H1 (cell line): ENCODE measurements at regions not wholly inside any gene's neighbourhood (a gene's known extent, or its start where the extent isn't known, plus 50 kb on each side); places are given as distances from the start of the nearest gene placed in this dataset.

ENCODE experiments used
- CTCF ChIA-PET: fragments of 300-600 bp; sonication (Branson Sonifier 250); formaldehyde crosslinking; loops from one replicate; lab custom pipeline; 2021; ENCODE audit not compliant: partially characterized antibody; lab: Charles Lee
- POLR2A ChIA-PET: fragments of 300-600 bp; sonication (Branson Sonifier 250); formaldehyde crosslinking; loops from one replicate; lab custom pipeline; 2021; ENCODE audit warnings: inconsistent platforms; ENCODE audit not compliant: partially characterized antibody; lab: Charles Lee
- DNase-seq, 2 experiments: peaks; one replicate each; pipeline versions ENCODE4 v3.0.0 to v3.0.0-alpha.2; 2010 to 2022; ENCODE audit warnings: low spot score in 2 of 2, low read depth in 1 of 2, mixed read lengths in 1 of 2
- FAIRE-seq: peaks from 2 replicates; lab custom pipeline; 2011; peaks lifted over from hg19 to GRCh38; lab: Jason Lieb, UNC
- H2AFZ ChIP-seq: 2 replicates; pipeline ENCODE4 v1.8.1; 2012; ENCODE audit warnings: low read length, inconsistent platforms
- H2AK5ac ChIP-seq: 2 replicates; pipeline ENCODE4 v1.6.1; 2013; ENCODE audit warnings: low read depth, low read length
- H2BK120ac ChIP-seq: replicated peaks from 2 replicates; pipeline ENCODE3; 2013; ENCODE audit warnings: low read depth, low read length, inconsistent platforms
- H2BK12ac ChIP-seq: 2 replicates; pipeline ENCODE4 v1.6.1; 2013; ENCODE audit warnings: low read depth, low read length
- H2BK15ac ChIP-seq: 2 replicates; pipeline ENCODE4 v1.6.1; 2013; ENCODE audit warnings: low read length
- H2BK20ac ChIP-seq: 2 replicates; pipeline ENCODE4 v1.6.1; 2013; ENCODE audit warnings: low read length
- H2BK5ac ChIP-seq: 2 replicates; pipeline ENCODE4 v1.6.1; 2013; ENCODE audit warnings: low read depth, low read length
- H3K14ac ChIP-seq: 2 replicates; pipeline ENCODE4 v1.6.1; 2013; ENCODE audit warnings: inconsistent platforms; ENCODE audit not compliant: insufficient read length
- H3K18ac ChIP-seq: 2 replicates; pipeline ENCODE4 v1.6.1; 2013; ENCODE audit warnings: low read length; ENCODE audit errors: extremely low read depth
- H3K23ac ChIP-seq: 2 replicates; pipeline ENCODE4 v1.6.1; 2013; ENCODE audit warnings: inconsistent platforms; ENCODE audit not compliant: insufficient read length
- H3K23me2 ChIP-seq: 2 replicates; pipeline ENCODE4 v1.6.1; 2013; ENCODE audit warnings: low read depth, low read length
- H3K27ac ChIP-seq: 2 replicates; pipeline ENCODE4 v1.6.1; 2011; ENCODE audit warnings: low read depth, low read length, inconsistent platforms
- H3K27me3 ChIP-seq, 4 experiments: replicated peaks in 1 of 4; 1 replicate in 1 of 4; 2 replicates in 3 of 4; pipeline versions ENCODE4 v1.6.1 to v1.8.1; 2011 to 2013; ENCODE audit warnings: low read length in 3 of 4, mild to moderate bottlenecking in 3 of 4, inconsistent platforms in 2 of 4, mixed read lengths in 2 of 4, moderate library complexity in 1 of 4; ENCODE audit not compliant: control insufficient read depth in 3 of 4, insufficient read depth in 3 of 4; ENCODE audit errors: extremely low read depth in 1 of 4
- H3K36me3 ChIP-seq, 4 experiments: 2 replicates each; pipeline versions ENCODE4 v1.6.1 to v1.8.1; 2011 to 2013; ENCODE audit warnings: mild to moderate bottlenecking in 4 of 4, low read length in 3 of 4, moderate library complexity in 2 of 4, control low read depth in 1 of 4, inconsistent platforms in 1 of 4; ENCODE audit not compliant: insufficient read depth in 4 of 4, control insufficient read depth in 2 of 4
- H3K4ac ChIP-seq: replicated peaks from 2 replicates; pipeline ENCODE3; 2013; ENCODE audit warnings: low read length, low read depth, mixed read lengths, inconsistent platforms; ENCODE audit not compliant: insufficient read length
- H3K4me1 ChIP-seq, 4 experiments: replicated peaks in 1 of 4; 1 replicate in 1 of 4; 2 replicates in 3 of 4; pipeline versions ENCODE4 v1.6.1 to v1.8.1; 2011 to 2013; ENCODE audit warnings: low read length in 3 of 4, inconsistent platforms in 2 of 4, mixed read lengths in 1 of 4; ENCODE audit not compliant: insufficient read depth in 4 of 4, control insufficient read depth in 3 of 4
- H3K4me2 ChIP-seq, 2 experiments: 2 replicates each; pipeline versions ENCODE4 v1.6.1 to v1.8.1; 2011 to 2013; ENCODE audit warnings: low read depth in 2 of 2, low read length in 2 of 2, control low read depth in 1 of 2, inconsistent platforms in 1 of 2, mild to moderate bottlenecking in 1 of 2; ENCODE audit not compliant: insufficient read depth in 1 of 2
- H3K4me3 ChIP-seq, 4 experiments: fragments of 200-600, 300-600 bp in 1 of 4; sonication (generic), shearing (Covaris generic), sonication (Bioruptor Twin) in 1 of 4; 2 replicates each; pipeline versions ENCODE4 v1.5.1 to v1.8.1; 2011 to 2016; ENCODE audit warnings: low read length in 4 of 4, low read depth in 3 of 4, control low read depth in 2 of 4, inconsistent platforms in 2 of 4, mild to moderate bottlenecking in 2 of 4, mixed read lengths in 1 of 4, moderate library complexity in 1 of 4; ENCODE audit not compliant: insufficient read depth in 2 of 4; ENCODE audit errors: extremely low read depth in 1 of 4
- H3K56ac ChIP-seq: replicated peaks from 2 replicates; pipeline ENCODE3; 2013; ENCODE audit warnings: low read depth, mild to moderate bottlenecking, mixed read lengths, low read length, inconsistent platforms; ENCODE audit not compliant: insufficient read length
- H3K79me1 ChIP-seq: 2 replicates; pipeline ENCODE4 v1.6.1; 2013; ENCODE audit warnings: low read depth, low read length, control low read depth
- H3K79me2 ChIP-seq, 2 experiments: 2 replicates each; pipeline versions ENCODE4 v1.6.1 to v1.8.1; 2012 to 2013; ENCODE audit warnings: low read length in 2 of 2, mild to moderate bottlenecking in 2 of 2, inconsistent platforms in 1 of 2; ENCODE audit not compliant: insufficient read depth in 2 of 2, control insufficient read depth in 1 of 2
- H3K9ac ChIP-seq, 4 experiments: replicated peaks in 1 of 4; 1 replicate in 1 of 4; 2 replicates in 3 of 4; pipeline versions ENCODE4 v1.6.1 to v1.8.1; 2011 to 2013; ENCODE audit warnings: low read depth in 3 of 4, low read length in 3 of 4, control low read depth in 2 of 4, mild to moderate bottlenecking in 2 of 4, moderate library complexity in 2 of 4, inconsistent platforms in 1 of 4; ENCODE audit errors: extremely low read depth in 1 of 4
- H3K9me3 ChIP-seq, 2 experiments: 2 replicates each; pipeline versions ENCODE4 v1.6.1 to v1.8.1; 2012 to 2013; ENCODE audit warnings: mild to moderate bottlenecking in 2 of 2, moderate library complexity in 2 of 2, control low read depth in 1 of 2, inconsistent platforms in 1 of 2, low read depth in 1 of 2, low read length in 1 of 2, mixed read lengths in 1 of 2; ENCODE audit not compliant: insufficient read depth in 2 of 2
- H4K20me1 ChIP-seq, 2 experiments: replicated peaks in 1 of 2; 2 replicates each; pipeline versions ENCODE3 to v1.8.1; 2011 to 2013; ENCODE audit warnings: inconsistent platforms in 2 of 2, low read length in 2 of 2, mild to moderate bottlenecking in 1 of 2; ENCODE audit not compliant: insufficient read depth in 2 of 2, control insufficient read depth in 1 of 2
- H4K5ac ChIP-seq: 2 replicates; pipeline ENCODE4 v1.6.1; 2013; ENCODE audit warnings: low read length, low read depth, mixed read lengths, inconsistent platforms; ENCODE audit not compliant: insufficient read length
- H4K8ac ChIP-seq: 2 replicates; pipeline ENCODE4 v1.8.0; 2013; ENCODE audit warnings: mild to moderate bottlenecking, moderate library complexity, low read length, inconsistent platforms; ENCODE audit not compliant: insufficient read depth; ENCODE audit errors: extremely low read depth
- H4K91ac ChIP-seq: replicated peaks from 2 replicates; pipeline ENCODE3; 2013; ENCODE audit warnings: low read length, mixed read lengths, inconsistent platforms; ENCODE audit not compliant: insufficient read length
- ASH2L ChIP-seq: fragments of 200-600, 300-600 bp; sonication (generic); IDR thresholded peaks from one replicate; pipeline ENCODE4 v1.7.1; 2017; ENCODE audit warnings: low read length
- CREB1 ChIP-seq: IDR thresholded peaks from 2 replicates; pipeline ENCODE4 v1.6.1; 2012; ENCODE audit warnings: inconsistent platforms
- GTF2F1 ChIP-seq: IDR thresholded peaks from 2 replicates; pipeline ENCODE4 v1.6.1; 2012; ENCODE audit warnings: low read depth, low read length, improper control_type of control experiment, borderline replicate concordance
- HDAC6 ChIP-seq: IDR thresholded peaks from one replicate; pipeline ENCODE4 v1.7.1; 2012; ENCODE audit warnings: low read depth, mild to moderate bottlenecking, inconsistent platforms, low read length, moderate library complexity
- KDM4A ChIP-seq: IDR thresholded peaks from one replicate; pipeline ENCODE4 v1.7.1; 2012; ENCODE audit warnings: low read depth, mild to moderate bottlenecking, moderate library complexity, low read length, inconsistent platforms; ENCODE audit not compliant: severe bottlenecking
- MAFK ChIP-seq: IDR thresholded peaks from 2 replicates; pipeline ENCODE4 v1.6.1; 2012; ENCODE audit warnings: low read depth, mild to moderate bottlenecking, improper control_type of control experiment, low read length
- NANOG ChIP-seq: IDR thresholded peaks from 2 replicates; pipeline ENCODE4 v1.6.1; 2011; ENCODE audit warnings: low read length, low read depth, mild to moderate bottlenecking, inconsistent platforms; ENCODE audit not compliant: insufficient read depth, poor library complexity, severe bottlenecking
- POLR2A ChIP-seq, 2 experiments: IDR thresholded peaks; 1 replicate in 1 of 2; 2 replicates in 1 of 2; pipeline ENCODE4 v1.6.1; 2011; ENCODE audit warnings: low read depth in 2 of 2, low read length in 2 of 2, mild to moderate bottlenecking in 2 of 2; ENCODE audit errors: control extremely low read depth in 1 of 2
- POLR2AphosphoS5 ChIP-seq: IDR thresholded peaks from 2 replicates; pipeline ENCODE4 v1.6.1; 2011; ENCODE audit warnings: low read depth, low read length
- RBBP5 ChIP-seq: IDR thresholded peaks from 2 replicates; pipeline ENCODE4 v1.7.1; 2012; ENCODE audit warnings: low read depth, mild to moderate bottlenecking, inconsistent platforms, low read length, moderate library complexity, borderline replicate concordance
- SIRT6 ChIP-seq: IDR thresholded peaks from one replicate; pipeline ENCODE4 v1.7.1; 2012; ENCODE audit warnings: low read length, inconsistent platforms
- SIX5 ChIP-seq: IDR thresholded peaks from 2 replicates; pipeline ENCODE4 v1.6.1; 2011; ENCODE audit warnings: mild to moderate bottlenecking, low read depth, low read length
- SP1 ChIP-seq: IDR thresholded peaks from 2 replicates; pipeline ENCODE4 v1.6.1; 2011; ENCODE audit warnings: low read depth, low read length
- SRF ChIP-seq: IDR thresholded peaks from 2 replicates; pipeline ENCODE4 v1.6.1; 2011; ENCODE audit warnings: mild to moderate bottlenecking, low read depth, low read length, moderate library complexity
- TAF7 ChIP-seq: optimal IDR thresholded peaks from 2 replicates; pipeline ENCODE3; 2011; ENCODE audit warnings: low read depth, mild to moderate bottlenecking, inconsistent platforms, low read length, moderate library complexity, borderline replicate concordance
- TEAD4 ChIP-seq: IDR thresholded peaks from 2 replicates; pipeline ENCODE4 v1.6.1; 2012; ENCODE audit warnings: low read depth, low read length, inconsistent platforms, mixed read lengths
- YY1 ChIP-seq: IDR thresholded peaks from 2 replicates; pipeline ENCODE4 v1.6.1; 2011; ENCODE audit warnings: low read depth, mild to moderate bottlenecking, low read length
- WGBS, 2 experiments: shearing (Covaris generic) in 1 of 2; methylation state at CpG; one replicate each; pipeline versions ENCODE4 v1.1.6 to v1.1.7; 2013 to 2015; ENCODE audit warnings: low lambda C conversion rate in 2 of 2, mixed read lengths in 2 of 2, inconsistent platforms in 1 of 2, low coverage in 1 of 2, missing lambda C conversion rate in 1 of 2; ENCODE audit not compliant: insufficient replicate concordance in 2 of 2, insufficient coverage in 1 of 2, insufficient read length in 1 of 2; ENCODE audit errors: extremely low coverage in 1 of 2, missing lambda C conversion rate in 1 of 2; 5-methylcytosine and 5-hydroxymethylcytosine counted together

GRCh38 chr1:185551008-185551407 is 183.2 kb upstream of the HMCN1 start:
- H2BK5ac ChIP-seq, result no peak overlapping the region
- no peak overlapping the region for H3K27ac ChIP-seq
- FAIRE-seq (no peak), DNase-seq (no peak)
- no peak overlapping the region for H3K4me2 ChIP-seq
- H2BK15ac ChIP-seq, result no peak overlapping the region
- H3K23me2 ChIP-seq, result no peaks in the 10 kb centered on the region; the same call in 1 of the 2 replicates
- no peak overlapping the region for H3K4me3 ChIP-seq
- ChIA-PET CTCF (interaction anchor here (1.4 kb wide), 1 partner anchor 13 kb away, joined by 6 read pairs; no protein-coding TSS in a partner anchor), POLR2A (no interaction called here)
- no peak overlapping the region for H3K4ac ChIP-seq
- H3K79me1 ChIP-seq, result no peaks in the 10 kb centered on the region
- H4K8ac ChIP-seq, result no peak overlapping the region
- no peaks in the 10 kb centered on the region for H3K36me3 ChIP-seq
- no peaks in the 10 kb centered on the region for H3K79me2 ChIP-seq
- H4K5ac ChIP-seq, result no peak overlapping the region
- no peak overlapping the region for H3K56ac ChIP-seq
- WGBS, 2 experiments, result 94% methylated on average over 2 of the region's 2 CpGs; no CpG with 5 or more reads in 1 of the 2 experiments
- H2AFZ ChIP-seq, result no peak overlapping the region
- no peak overlapping the region for H2BK120ac ChIP-seq
- TF ChIP-seq MAFK (no peak), GTF2F1 (no peak), POLR2AphosphoS5 (no peak), KDM4A (no peak), ASH2L (no peak), NANOG (no peak), SIRT6 (no peak), SP1 (no peak), SRF (no peak), SIX5 (no peak), TEAD4 (no peak), CREB1 (no peak), YY1 (no peak), POLR2A (IDR thresholded peaks at IDR 0.05; ENCODE audit: control extremely low read depth in 1 of 2, low read depth in 2 of 2, low read length in 2 of 2) (no peak), RBBP5 (no peak), HDAC6 (no peak), TAF7 (no peak)
- H4K91ac ChIP-seq, result no peak overlapping the region
- no peaks in the 10 kb centered on the region for H4K20me1 ChIP-seq
- no peak overlapping the region for H2BK12ac ChIP-seq
- H3K23ac ChIP-seq, result no peak overlapping the region
- no peak overlapping the region for H3K14ac ChIP-seq
- H3K9me3 ChIP-seq, result 0 out of 4 replicates have a peak, but pooled peaks cover 0 to 2% of the 10 kb centered on the region in 2 experiments
- H2AK5ac ChIP-seq, result no peak overlapping the region
- no peak overlapping the region for H3K18ac ChIP-seq
- no peaks in the 10 kb centered on the region for H3K4me1 ChIP-seq
- no peaks in the 10 kb centered on the region for H3K27me3 ChIP-seq
- H2BK20ac ChIP-seq, result no peak overlapping the region
- H3K9ac ChIP-seq, result no peak overlapping the region
